ENCODE measurements at regions not wholly inside any gene's neighbourhood (a gene's known extent, or its start where the extent isn't known, plus 50 kb on each side); places are given as distances from the start of the nearest gene placed in this dataset.
"Not testable (repeated sequence)": the region's sequence is repeated elsewhere in the genome, so short reads cannot be mapped to it uniquely, and the experiment has no call there.

- no peak for DNase-seq
Observed at GRCh38 chr13:83471011-83471410, 411.3 kb downstream of the SLITRK1 start.

GRCh38 chr13:83470133-83470797, 412.0 kb downstream of the SLITRK1 start:
- DNase-seq: no peak

GRCh38 chr13:83453723-83454122, 428.6 kb downstream of the SLITRK1 start:
- DNase-seq: no peak

- DNase-seq: no peak
Observed at GRCh38 chr13:83453300-83453699, 429.0 kb downstream of the SLITRK1 start.

- no peak for DNase-seq
Observed at GRCh38 chr13:83452292-83452950, 429.9 kb downstream of the SLITRK1 start.

GRCh38 chr13:83450591-83450990, 431.7 kb downstream of the SLITRK1 start:
- DNase-seq: no peak

GRCh38 chr13:83449668-83450395, 432.4 kb downstream of the SLITRK1 start:
- no peak for DNase-seq

GRCh38 chr13:83440465-83440864, 441.8 kb downstream of the SLITRK1 start:
- no peak for DNase-seq

- DNase-seq: not testable (repeated sequence)
Observed at GRCh38 chr13:83439464-83439863, 442.8 kb downstream of the SLITRK1 start.

- no peak for DNase-seq
Observed at GRCh38 chr13:83423861-83424260, 458.4 kb downstream of the SLITRK1 start.

GRCh38 chr13:83423381-83423780, 458.9 kb downstream of the SLITRK1 start:
- DNase-seq: no peak

GRCh38 chr13:83414393-83414792, 467.9 kb downstream of the SLITRK1 start:
- DNase-seq: no peak

GRCh38 chr13:83386609-83387008, 495.7 kb downstream of the SLITRK1 start:
- DNase-seq: no peak

- DNase-seq: no peak
Observed at GRCh38 chr13:83378908-83379307, 503.4 kb downstream of the SLITRK1 start.

- no peak for DNase-seq
Observed at GRCh38 chr13:83377491-83377890, 504.8 kb downstream of the SLITRK1 start.

- no peak for DNase-seq
Observed at GRCh38 chr13:83372786-83373185, 509.5 kb downstream of the SLITRK1 start.

GRCh38 chr13:83365723-83366122, 516.6 kb downstream of the SLITRK1 start:
- no peak for DNase-seq

- no peak for DNase-seq
Observed at GRCh38 chr13:83355041-83355440, 527.2 kb downstream of the SLITRK1 start.

- no peak for DNase-seq
Observed at GRCh38 chr13:83352391-83352790, 529.9 kb downstream of the SLITRK1 start.

GRCh38 chr13:83350569-83350968, 531.7 kb downstream of the SLITRK1 start:
- no peak for DNase-seq

GRCh38 chr13:83344518-83344917, 537.8 kb downstream of the SLITRK1 start:
- no peak for DNase-seq

GRCh38 chr13:83340170-83340569, 542.1 kb downstream of the SLITRK1 start:
- DNase-seq: no peak
